Neutrophil (primary cell): ENCODE measurements at regions not wholly inside any gene's neighbourhood (a gene's known extent, or its start where the extent isn't known, plus 50 kb on each side); places are given as distances from the start of the nearest gene placed in this dataset.

Experiments
- H3K27ac ChIP-seq: fragments of 200-600 bp; sonication (generic); 2 replicates; pipeline ENCODE4 v1.5.1; 2016; ENCODE audit warnings: mild to moderate bottlenecking, moderate library complexity
- H3K27me3 ChIP-seq: fragments of 200-600 bp; sonication (generic); 2 replicates; pipeline ENCODE4 v1.6.0; 2016; ENCODE audit warnings: mild to moderate bottlenecking
- H3K36me3 ChIP-seq: fragments of 200-600 bp; sonication (generic); 2 replicates; pipeline ENCODE4 v1.5.1; 2017
- H3K4me1 ChIP-seq, 2 experiments: fragments of 200-600 bp in 1 of 2; sonication (generic) in 1 of 2; 1 replicate in 1 of 2; 2 replicates in 1 of 2; pipeline versions ENCODE4 v1.5.1 to v1.6.1; 2013 to 2016; ENCODE audit warnings: low read depth in 1 of 2, low read length in 1 of 2, mild to moderate bottlenecking in 1 of 2, moderate library complexity in 1 of 2; ENCODE audit not compliant: control insufficient read depth in 1 of 2, insufficient read depth in 1 of 2
- H3K4me3 ChIP-seq, 2 experiments: fragments of 200-600 bp in 1 of 2; sonication (generic) in 1 of 2; 1 replicate in 1 of 2; 2 replicates in 1 of 2; pipeline ENCODE4 v1.5.1; 2013 to 2016; ENCODE audit warnings: low read depth in 1 of 2, low read length in 1 of 2, mild to moderate bottlenecking in 1 of 2, moderate library complexity in 1 of 2
- H3K9me3 ChIP-seq: fragments of 200-600 bp; sonication (generic); 2 replicates; pipeline ENCODE4 v1.5.1; 2016
- CTCF ChIP-seq: fragments of 200-600 bp; sonication (generic); IDR thresholded peaks from 2 replicates; pipeline ENCODE4 v1.5.1; 2016; ENCODE audit warnings: antibody characterized with exemption

GRCh38 chr10:43000021-43000411 is 76.9 kb upstream of the RET start:
- TF ChIP-seq CTCF = no peak

GRCh38 chr10:43000651-43001426 is 76.0 kb upstream of the RET start:
- Histone ChIP-seq H3K27ac (no peak overlapping the region), H3K27me3 (no peaks in the 10 kb centered on the region), H3K9me3 (no peaks in the 10 kb centered on the region), H3K4me1 (no peaks in the 10 kb centered on the region), H3K36me3 (no peaks in the 10 kb centered on the region), H3K4me3 (no peak overlapping the region)
- TF ChIP-seq CTCF = no peak

More at GRCh38 chr10:43000021-43000411, 76.9 kb upstream of the RET start:
- H3K27me3 ChIP-seq = no peaks in the 10 kb centered on the region
- H3K36me3 ChIP-seq = no peaks in the 10 kb centered on the region
- H3K9me3 ChIP-seq = no peaks in the 10 kb centered on the region
- H3K27ac ChIP-seq = no peak overlapping the region
- no peaks in the 10 kb centered on the region for H3K4me1 ChIP-seq
- H3K4me3 ChIP-seq = no peak overlapping the region

- H3K4me3 ChIP-seq = no peak overlapping the region
- no peak for TF ChIP-seq CTCF
- no peaks in the 10 kb centered on the region for H3K36me3 ChIP-seq
- no peaks in the 10 kb centered on the region for H3K4me1 ChIP-seq
- no peak overlapping the region for H3K27ac ChIP-seq
- no peaks in the 10 kb centered on the region for H3K9me3 ChIP-seq
- H3K27me3 ChIP-seq = no peaks in the 10 kb centered on the region
Observed at GRCh38 chr10:43001427-43001795, 75.5 kb upstream of the RET start.

- H3K4me1 ChIP-seq = no peaks in the 10 kb centered on the region
- no peaks in the 10 kb centered on the region for H3K9me3 ChIP-seq
- no peak overlapping the region for H3K4me3 ChIP-seq
- no peak for TF ChIP-seq CTCF
- no peak overlapping the region for H3K27ac ChIP-seq
- no peaks in the 10 kb centered on the region for H3K27me3 ChIP-seq
- H3K36me3 ChIP-seq = no peaks in the 10 kb centered on the region
Observed at GRCh38 chr10:43002596-43002995, 74.3 kb upstream of the RET start.

- Histone ChIP-seq H3K4me3 (no peak overlapping the region), H3K27me3 (no peaks in the 10 kb centered on the region), H3K9me3 (no peaks in the 10 kb centered on the region), H3K36me3 (no peaks in the 10 kb centered on the region), H3K4me1 (no peaks in the 10 kb centered on the region), H3K27ac (no peak overlapping the region)
- no peak for TF ChIP-seq CTCF
Observed at GRCh38 chr10:43006490-43006889, 70.4 kb upstream of the RET start.
